ENCODE measurements at regions not wholly inside any gene's neighbourhood (a gene's known extent, or its start where the extent isn't known, plus 50 kb on each side); places are given as distances from the start of the nearest gene placed in this dataset.

DNA sequence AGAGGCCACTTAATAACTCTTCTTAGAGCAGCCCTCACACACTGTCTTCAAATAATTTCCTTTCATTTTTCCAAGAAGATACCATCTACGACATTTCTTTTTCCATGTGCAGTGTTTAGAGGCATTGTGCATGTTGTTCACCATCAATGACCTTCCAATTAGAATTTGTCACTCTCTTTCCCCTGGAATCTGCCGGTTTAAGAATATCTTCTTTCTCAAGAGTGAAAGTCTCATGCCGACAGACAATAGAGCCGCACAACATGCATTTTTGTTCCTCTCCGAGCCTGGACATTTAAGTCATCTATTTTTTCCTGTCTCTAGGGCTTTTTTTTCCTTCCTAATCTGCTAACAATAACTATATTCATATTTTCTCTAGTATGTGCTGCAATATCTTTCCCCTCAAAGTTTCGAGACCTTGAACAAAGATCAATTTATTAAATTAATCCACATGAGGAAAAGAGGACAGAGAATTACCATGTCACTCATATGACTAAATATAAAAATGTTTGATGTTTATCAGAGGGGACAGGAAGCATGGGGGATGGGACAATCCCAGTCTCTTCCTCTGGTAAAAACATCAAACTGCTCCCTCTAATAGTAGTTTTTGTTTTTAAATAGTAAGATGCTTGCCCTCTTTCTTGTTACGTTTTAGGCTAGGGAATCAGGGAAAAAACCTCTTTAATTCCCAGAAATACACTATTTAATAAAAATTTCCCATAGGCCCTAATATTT, 893.4 kb downstream of the C6orf118 start:
- Histone ChIP-seq H3K9ac (ENCODE audit: low read depth, low read length) (no peak overlapping the region), H3K36me3 (ENCODE audit: control insufficient read depth, insufficient read depth, low read length) (no peaks in the 10 kb centered on the region), H3K27me3 (ENCODE audit: control insufficient read depth, insufficient read depth, low read length) (no peaks in the 10 kb centered on the region), H3K9me3 (ENCODE audit: control insufficient read depth, insufficient read depth, low read length) (0 out of 2 replicates have a peak, but pooled peaks cover 8% of the 10 kb centered on the region), H3K4me3 (ENCODE audit: low read depth, low read length) (no peak overlapping the region), H3K4me1 (ENCODE audit: control insufficient read depth, insufficient read depth, low read length) (no peaks in the 10 kb centered on the region), H3K27ac (ENCODE audit: low read depth, low read length) (no peak overlapping the region)

DNA sequence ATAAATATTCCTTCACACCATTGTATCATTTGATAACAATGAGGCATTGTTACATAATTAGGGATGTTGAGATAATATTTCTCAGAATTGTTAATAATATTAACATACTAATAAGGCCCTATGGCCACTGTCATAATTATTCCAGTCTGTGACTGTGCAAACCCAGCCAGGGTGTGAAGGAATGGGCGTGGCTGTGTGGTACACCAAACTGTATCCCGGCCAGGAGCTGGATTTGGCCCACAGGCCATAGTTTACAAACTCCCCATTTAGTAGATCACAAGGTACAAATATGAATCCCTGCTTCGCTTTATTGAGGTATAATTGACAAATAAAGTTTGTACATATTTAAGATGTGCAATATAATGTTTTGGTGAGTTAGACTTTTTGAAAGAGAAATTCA, 894.7 kb downstream of the C6orf118 start:
- H3K9ac ChIP-seq (ENCODE audit: low read depth, low read length) = no peak overlapping the region
- H3K4me1 ChIP-seq (ENCODE audit: control insufficient read depth, insufficient read depth, low read length) = no peaks in the 10 kb centered on the region
- no peak overlapping the region for H3K27ac ChIP-seq (ENCODE audit: low read depth, low read length)
- H3K27me3 ChIP-seq (ENCODE audit: control insufficient read depth, insufficient read depth, low read length) = no peaks in the 10 kb centered on the region
- H3K36me3 ChIP-seq (ENCODE audit: control insufficient read depth, insufficient read depth, low read length) = no peaks in the 10 kb centered on the region
- no peak overlapping the region for H3K4me3 ChIP-seq (ENCODE audit: low read depth, low read length)
- no peaks in the 10 kb centered on the region for H3K9me3 ChIP-seq (ENCODE audit: control insufficient read depth, insufficient read depth, low read length)

DNA sequence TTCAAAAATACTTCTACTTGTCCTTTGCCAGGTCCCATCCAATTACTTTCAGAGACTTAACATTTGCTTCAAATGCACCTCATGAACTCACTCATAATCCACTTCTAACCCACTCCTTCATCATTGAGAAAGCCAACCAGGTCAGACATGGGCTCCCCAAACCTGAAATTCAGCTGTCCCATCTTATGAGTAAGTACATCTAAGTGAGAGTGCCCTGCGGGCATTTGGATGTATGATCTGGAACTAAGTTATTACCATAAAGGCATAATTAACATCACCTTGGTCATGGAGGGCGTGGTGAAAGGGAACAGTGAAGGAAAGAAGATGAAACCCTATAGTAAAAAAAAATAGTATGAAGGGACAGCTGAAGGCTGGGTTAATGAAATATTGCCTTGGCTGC, 896.8 kb downstream of the C6orf118 start:
- Histone ChIP-seq H3K9ac (ENCODE audit: low read depth, low read length) (no peak overlapping the region), H3K27ac (ENCODE audit: low read depth, low read length) (no peak overlapping the region), H3K9me3 (ENCODE audit: control insufficient read depth, insufficient read depth, low read length) (no peaks in the 10 kb centered on the region)

DNA sequence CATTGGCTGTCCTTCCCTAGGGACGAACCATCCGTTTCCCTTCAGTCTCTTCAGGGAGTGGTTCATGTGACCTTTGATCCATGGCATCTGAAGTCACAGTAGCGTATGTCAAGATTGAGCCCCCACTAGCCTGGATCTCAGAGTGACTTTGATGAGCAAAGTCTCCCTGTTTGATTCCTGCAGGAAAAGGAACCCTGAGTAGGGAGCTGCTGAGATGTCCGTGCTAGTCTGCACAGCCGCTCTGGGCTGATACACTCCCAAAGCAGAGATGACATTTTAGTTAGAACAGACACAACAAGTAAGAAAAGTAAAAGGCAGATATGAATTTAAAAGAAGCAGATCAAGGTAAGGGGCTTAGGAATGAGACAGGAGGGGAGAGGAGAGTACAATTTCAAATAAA, 899.4 kb downstream of the C6orf118 start:
- H3K9me3 ChIP-seq (ENCODE audit: control insufficient read depth, insufficient read depth, low read length) = no peaks in the 10 kb centered on the region
- H3K36me3 ChIP-seq (ENCODE audit: control insufficient read depth, insufficient read depth, low read length) = no peaks in the 10 kb centered on the region
- H3K9ac ChIP-seq (ENCODE audit: low read depth, low read length) = no peak overlapping the region
- no peaks in the 10 kb centered on the region for H3K27me3 ChIP-seq (ENCODE audit: control insufficient read depth, insufficient read depth, low read length)
- H3K4me3 ChIP-seq (ENCODE audit: low read depth, low read length) = no peak overlapping the region
- no peak overlapping the region for H3K27ac ChIP-seq (ENCODE audit: low read depth, low read length)
- no peaks in the 10 kb centered on the region for H3K4me1 ChIP-seq (ENCODE audit: control insufficient read depth, insufficient read depth, low read length)

More for the DNA sequence above, 896.8 kb downstream of the C6orf118 start:
- Histone ChIP-seq H3K27me3 (ENCODE audit: control insufficient read depth, insufficient read depth, low read length) (no peaks in the 10 kb centered on the region), H3K4me1 (ENCODE audit: control insufficient read depth, insufficient read depth, low read length) (no peaks in the 10 kb centered on the region), H3K36me3 (ENCODE audit: control insufficient read depth, insufficient read depth, low read length) (no peaks in the 10 kb centered on the region), H3K4me3 (ENCODE audit: low read depth, low read length) (no peak overlapping the region)

DNA sequence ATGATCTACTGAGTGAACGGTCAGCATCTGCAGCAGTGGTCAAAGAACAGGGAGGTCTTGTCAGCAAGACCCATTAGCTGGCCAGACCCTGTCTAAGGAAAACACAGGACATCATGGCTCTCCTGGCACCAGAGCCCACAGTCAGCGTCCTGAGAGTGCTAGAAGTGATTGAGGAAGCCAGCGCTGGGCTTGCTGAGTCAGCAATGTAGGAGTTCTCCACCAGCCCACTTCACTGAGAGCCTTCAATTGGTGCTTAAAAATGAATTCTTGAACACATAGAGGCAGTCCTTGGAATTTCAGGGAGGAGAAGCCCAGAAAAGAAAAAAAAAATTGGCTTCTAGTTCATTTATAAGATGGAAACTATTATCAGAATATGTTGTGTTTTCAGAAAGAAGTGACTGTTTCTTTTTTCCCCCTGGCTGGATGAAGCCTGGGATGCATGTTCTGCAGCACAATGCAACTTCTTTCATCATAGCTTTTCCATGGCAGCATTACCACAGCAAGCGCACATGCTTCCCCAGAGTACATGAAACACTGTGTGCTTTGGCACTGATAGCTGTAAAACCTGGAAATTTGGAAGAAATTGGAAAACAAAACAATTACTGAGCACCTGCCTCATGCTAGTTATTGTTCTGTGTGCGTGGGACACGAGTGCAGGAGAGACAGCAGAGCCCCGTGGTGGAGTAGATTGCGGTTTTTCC, 899.9 kb downstream of the C6orf118 start:
- Histone ChIP-seq H3K27ac (ENCODE audit: low read depth, low read length) (no peak overlapping the region), H3K4me3 (ENCODE audit: low read depth, low read length) (no peak overlapping the region), H3K9me3 (ENCODE audit: control insufficient read depth, insufficient read depth, low read length) (no peaks in the 10 kb centered on the region), H3K36me3 (ENCODE audit: control insufficient read depth, insufficient read depth, low read length) (no peaks in the 10 kb centered on the region), H3K9ac (ENCODE audit: low read depth, low read length) (no peak overlapping the region), H3K4me1 (ENCODE audit: control insufficient read depth, insufficient read depth, low read length) (no peaks in the 10 kb centered on the region), H3K27me3 (ENCODE audit: control insufficient read depth, insufficient read depth, low read length) (no peaks in the 10 kb centered on the region)

GRCh38 chr6:164408868-164409267, 900.5 kb downstream of the C6orf118 start:
- H3K36me3 ChIP-seq (ENCODE audit: control insufficient read depth, insufficient read depth, low read length) = no peaks in the 10 kb centered on the region
- H3K9me3 ChIP-seq (ENCODE audit: control insufficient read depth, insufficient read depth, low read length) = no peaks in the 10 kb centered on the region
- no peak overlapping the region for H3K27ac ChIP-seq (ENCODE audit: low read depth, low read length)
- no peaks in the 10 kb centered on the region for H3K4me1 ChIP-seq (ENCODE audit: control insufficient read depth, insufficient read depth, low read length)
- no peaks in the 10 kb centered on the region for H3K27me3 ChIP-seq (ENCODE audit: control insufficient read depth, insufficient read depth, low read length)
- H3K4me3 ChIP-seq (ENCODE audit: low read depth, low read length) = no peak overlapping the region
- no peak overlapping the region for H3K9ac ChIP-seq (ENCODE audit: low read depth, low read length)

GRCh38 chr6:164404812-164405488, 904.5 kb downstream of the C6orf118 start:
- Histone ChIP-seq H3K27ac (ENCODE audit: low read depth, low read length) (no peak overlapping the region), H3K27me3 (ENCODE audit: control insufficient read depth, insufficient read depth, low read length) (no peaks in the 10 kb centered on the region), H3K36me3 (ENCODE audit: control insufficient read depth, insufficient read depth, low read length) (no peaks in the 10 kb centered on the region), H3K4me3 (ENCODE audit: low read depth, low read length) (no peak overlapping the region), H3K9ac (ENCODE audit: low read depth, low read length) (no peak overlapping the region), H3K9me3 (ENCODE audit: control insufficient read depth, insufficient read depth, low read length) (no peaks in the 10 kb centered on the region), H3K4me1 (ENCODE audit: control insufficient read depth, insufficient read depth, low read length) (no peaks in the 10 kb centered on the region)

DNA sequence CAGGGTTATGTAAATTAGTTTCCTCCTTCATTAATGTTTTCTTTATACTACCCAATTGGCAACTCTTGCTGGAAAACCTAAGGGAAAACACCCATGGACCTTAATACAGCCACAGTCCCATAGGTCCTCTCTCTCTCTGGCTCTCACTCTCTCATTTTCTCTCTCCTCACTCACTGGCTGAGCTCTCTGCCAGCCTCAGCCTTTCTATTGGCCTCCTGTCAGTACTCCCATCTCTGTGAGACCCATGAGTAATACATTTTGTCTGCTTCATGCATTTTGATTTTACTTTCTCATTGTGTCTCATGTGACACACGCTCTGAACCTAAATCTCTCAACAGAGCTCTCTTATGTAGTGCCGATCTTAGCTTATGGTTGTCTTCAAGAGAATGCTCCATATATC, 907.5 kb downstream of the C6orf118 start:
- Histone ChIP-seq H3K4me1 (ENCODE audit: control insufficient read depth, insufficient read depth, low read length) (peaks cover 1% of the 10 kb centered on the region; the same call in 1 of the 2 replicates), H3K9ac (ENCODE audit: low read depth, low read length) (no peak overlapping the region), H3K9me3 (ENCODE audit: control insufficient read depth, insufficient read depth, low read length) (no peaks in the 10 kb centered on the region), H3K4me3 (ENCODE audit: low read depth, low read length) (no peak overlapping the region), H3K36me3 (ENCODE audit: control insufficient read depth, insufficient read depth, low read length) (no peaks in the 10 kb centered on the region), H3K27ac (ENCODE audit: low read depth, low read length) (no peak overlapping the region), H3K27me3 (ENCODE audit: control insufficient read depth, insufficient read depth, low read length) (no peaks in the 10 kb centered on the region)

- H3K27me3 ChIP-seq (ENCODE audit: control insufficient read depth, insufficient read depth, low read length) = no peaks in the 10 kb centered on the region
- no peaks in the 10 kb centered on the region for H3K9me3 ChIP-seq (ENCODE audit: control insufficient read depth, insufficient read depth, low read length)
- H3K27ac ChIP-seq (ENCODE audit: low read depth, low read length) = no peak overlapping the region
- peaks cover 9% of the 10 kb centered on the region; the same call in 1 of the 2 replicates for H3K4me1 ChIP-seq (ENCODE audit: control insufficient read depth, insufficient read depth, low read length)
- H3K36me3 ChIP-seq (ENCODE audit: control insufficient read depth, insufficient read depth, low read length) = no peaks in the 10 kb centered on the region
- H3K9ac ChIP-seq (ENCODE audit: low read depth, low read length) = no peak overlapping the region
- no peak overlapping the region for H3K4me3 ChIP-seq (ENCODE audit: low read depth, low read length)
Observed at GRCh38 chr6:164398647-164399046, 910.8 kb downstream of the C6orf118 start.

DNA sequence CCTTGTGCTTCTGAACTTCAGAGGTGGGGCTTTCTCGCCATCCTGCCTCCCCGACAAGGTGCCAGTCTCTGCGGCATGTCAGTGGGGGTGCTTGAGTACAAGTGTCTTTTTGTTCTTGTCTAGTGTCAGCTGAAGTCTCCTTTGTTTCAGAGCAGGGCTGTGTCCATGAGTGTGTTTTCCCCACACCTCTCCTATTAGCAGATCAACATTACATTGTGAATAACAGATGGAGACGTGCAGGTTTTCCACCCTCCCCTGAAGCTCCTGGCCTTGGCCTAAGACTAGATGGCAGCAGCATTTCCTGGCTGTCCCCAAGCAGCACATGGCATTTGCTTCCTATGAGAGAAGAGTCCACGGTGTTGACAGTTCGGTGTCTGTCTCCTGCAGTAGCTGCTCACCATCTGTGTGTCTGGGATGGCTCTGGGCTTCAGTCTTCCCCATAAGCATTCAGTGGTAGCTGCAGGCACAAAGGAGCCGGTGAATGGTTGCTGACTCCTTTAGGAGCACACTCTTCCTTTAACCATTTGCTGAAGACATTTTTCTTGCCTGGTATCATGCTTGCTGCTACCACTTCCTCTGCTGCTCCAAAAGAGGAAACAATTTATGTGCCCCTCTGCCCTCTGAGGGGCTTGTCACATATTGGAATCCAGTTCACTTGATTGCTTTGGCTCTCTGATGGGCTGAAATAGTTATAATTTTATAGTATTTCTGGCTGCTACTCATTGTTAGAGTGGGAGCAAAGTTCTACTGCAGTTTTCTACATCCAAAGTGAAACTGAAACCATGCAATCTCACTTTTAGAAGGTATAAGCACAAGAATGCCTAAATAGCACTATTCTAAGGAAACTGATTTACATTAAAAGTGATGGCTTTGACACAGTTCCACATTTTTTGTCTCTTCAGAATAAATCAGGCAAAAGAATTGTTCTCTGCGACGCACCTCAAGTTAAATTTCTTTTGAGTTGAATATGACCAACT, 913.0 kb downstream of the C6orf118 start:
- Histone ChIP-seq H3K36me3 (ENCODE audit: control insufficient read depth, insufficient read depth, low read length) (no peaks in the 10 kb centered on the region), H3K4me1 (ENCODE audit: control insufficient read depth, insufficient read depth, low read length) (peaks cover 9% of the 10 kb centered on the region; the same call in 1 of the 2 replicates), H3K27me3 (ENCODE audit: control insufficient read depth, insufficient read depth, low read length) (no peaks in the 10 kb centered on the region), H3K27ac (ENCODE audit: low read depth, low read length) (no peak overlapping the region), H3K9ac (ENCODE audit: low read depth, low read length) (no peak overlapping the region), H3K4me3 (ENCODE audit: low read depth, low read length) (no peak overlapping the region), H3K9me3 (ENCODE audit: control insufficient read depth, insufficient read depth, low read length) (no peaks in the 10 kb centered on the region)

Measured in HUES48 (cell line).